HG03025 (cell line): ENCODE measurements at regions not wholly inside any gene's neighbourhood (a gene's known extent, or its start where the extent isn't known, plus 50 kb on each side); places are given as distances from the start of the nearest gene placed in this dataset.
"Not testable (repeated sequence)": the region's sequence is repeated elsewhere in the genome, so short reads cannot be mapped to it uniquely, and the experiment has no call there.

Experiments used
- ATAC-seq: cut with Tn5 transposase; IDR thresholded peaks from one replicate; pipeline ENCODE4 v1.9.1; 2021; ENCODE audit warnings: mild to moderate bottlenecking, moderate library complexity; ENCODE audit not compliant: unreplicated experiment, low FRiP score

DNA sequence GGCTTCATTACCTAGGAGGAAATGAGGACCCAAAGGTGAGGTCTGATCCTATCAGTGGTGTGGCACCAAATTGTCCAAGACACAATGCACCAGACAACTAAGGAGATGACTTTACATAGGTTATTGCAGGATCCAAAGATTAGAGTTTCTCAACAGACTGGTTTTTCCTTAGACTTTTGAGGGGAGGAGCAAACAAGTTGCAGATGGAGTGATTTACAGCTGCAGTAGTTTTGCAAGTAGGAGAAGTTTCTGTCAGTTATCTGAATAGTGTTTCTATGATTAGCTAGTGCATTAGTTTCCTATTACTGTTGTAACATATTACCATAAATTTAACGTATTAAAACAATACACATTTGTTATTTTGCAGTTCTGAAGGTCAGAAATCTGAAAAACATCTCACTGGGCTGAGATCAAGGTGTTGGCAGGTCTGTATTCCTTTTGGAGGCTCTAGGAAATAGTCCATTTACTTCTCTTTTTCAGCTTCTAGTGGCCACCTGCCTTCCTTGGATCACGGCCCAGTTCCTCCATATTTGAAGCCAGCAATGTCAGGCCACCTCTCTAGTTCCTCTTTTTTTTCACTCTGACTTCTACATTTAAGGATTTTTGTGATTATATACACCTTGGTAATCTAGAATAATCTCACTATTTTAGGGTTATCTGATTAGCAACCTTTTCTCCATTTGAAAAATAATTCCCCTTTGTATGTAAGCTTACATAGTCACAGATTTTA is 994.9 kb downstream of the REEP3 start:
- no peak for ATAC-seq

DNA sequence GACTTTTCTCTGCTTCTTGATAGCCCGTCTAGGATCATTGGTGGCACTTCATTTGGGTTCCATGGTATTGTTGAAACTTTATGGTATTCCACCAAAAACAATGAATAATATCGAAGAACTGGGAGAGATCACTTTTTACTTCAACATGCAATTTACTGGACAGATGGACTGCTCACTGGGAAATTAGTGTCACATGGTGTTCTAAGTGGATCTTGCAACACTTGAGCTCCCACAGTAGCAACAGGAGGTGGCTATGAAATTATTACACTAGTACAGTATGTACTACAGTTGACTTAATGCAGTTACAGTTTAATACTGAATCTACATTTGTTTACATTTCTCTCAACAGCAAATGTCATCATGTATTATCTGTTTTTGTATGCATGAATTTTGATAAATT is 997.3 kb downstream of the REEP3 start:
- no peak for ATAC-seq

DNA sequence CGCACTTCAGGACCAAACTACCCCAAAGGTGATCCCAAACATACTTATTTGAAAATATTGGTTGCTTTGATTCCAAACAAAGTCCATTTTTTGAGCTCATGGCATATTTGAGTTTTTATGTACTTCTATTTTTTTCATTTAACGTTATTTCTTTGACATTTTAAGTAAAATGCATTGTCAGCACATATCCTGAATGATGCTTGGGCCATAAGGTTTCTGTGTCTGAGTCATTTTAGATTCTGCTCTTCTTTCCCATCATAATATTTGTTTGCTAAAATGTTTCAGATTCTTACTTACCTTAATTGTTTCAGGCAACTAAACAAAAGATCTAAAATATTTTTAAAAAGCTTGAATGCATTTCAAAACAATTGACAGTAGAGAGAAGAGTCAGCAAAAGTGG is 998.2 kb downstream of the REEP3 start:
- ATAC-seq: no peak

DNA sequence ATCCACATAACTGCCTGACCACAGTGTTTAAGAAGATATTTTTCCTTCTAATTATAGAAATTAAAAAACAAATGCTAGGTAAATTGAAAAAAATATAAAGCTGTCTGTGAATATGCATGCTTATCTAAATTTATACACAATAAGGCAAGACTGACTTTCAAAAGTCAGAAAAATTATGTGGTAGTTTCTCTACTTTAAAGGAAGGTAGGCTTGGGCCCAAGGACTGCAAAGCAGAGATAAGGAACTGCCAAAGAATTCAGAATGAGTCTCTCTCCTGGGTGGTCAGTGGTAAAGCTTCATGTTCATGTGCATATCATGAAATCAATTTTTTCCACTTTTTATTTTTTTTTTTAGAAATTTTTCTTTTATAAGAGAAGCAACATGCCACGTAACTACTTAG is 998.6 kb downstream of the REEP3 start:
- no peak for ATAC-seq

DNA sequence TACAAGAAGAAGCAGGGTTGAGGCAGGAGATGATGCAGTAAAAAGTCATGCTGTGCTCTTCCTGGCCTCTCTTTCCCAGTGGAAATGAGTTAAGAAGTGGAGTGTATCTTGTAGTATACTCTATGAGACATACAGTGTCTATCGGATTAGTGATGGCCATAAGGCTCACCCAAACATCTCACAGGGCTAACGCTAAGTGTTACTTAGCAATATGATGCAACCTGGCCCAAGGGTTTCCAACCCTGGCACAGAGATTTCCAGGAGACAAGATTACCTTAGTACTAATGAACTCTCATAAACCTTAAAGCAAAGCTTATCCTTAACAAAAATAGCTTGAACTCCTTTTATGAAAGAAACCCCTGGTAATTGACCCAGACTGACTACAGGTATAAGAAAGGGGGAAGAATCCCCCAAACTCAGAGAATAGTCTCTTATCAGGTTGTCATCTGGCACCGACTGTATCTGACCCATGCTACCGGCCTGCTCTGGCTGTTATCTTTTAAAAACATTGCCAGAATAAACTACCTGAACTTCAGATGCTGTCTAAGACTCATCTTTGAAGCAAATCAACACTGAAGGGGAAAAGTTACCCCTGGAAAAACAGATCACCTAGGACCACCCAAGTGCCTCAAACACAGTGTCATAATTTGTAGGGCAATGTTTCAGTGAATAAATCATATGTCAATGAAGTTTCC is 1002.0 kb downstream of the REEP3 start:
- no peak for ATAC-seq

DNA sequence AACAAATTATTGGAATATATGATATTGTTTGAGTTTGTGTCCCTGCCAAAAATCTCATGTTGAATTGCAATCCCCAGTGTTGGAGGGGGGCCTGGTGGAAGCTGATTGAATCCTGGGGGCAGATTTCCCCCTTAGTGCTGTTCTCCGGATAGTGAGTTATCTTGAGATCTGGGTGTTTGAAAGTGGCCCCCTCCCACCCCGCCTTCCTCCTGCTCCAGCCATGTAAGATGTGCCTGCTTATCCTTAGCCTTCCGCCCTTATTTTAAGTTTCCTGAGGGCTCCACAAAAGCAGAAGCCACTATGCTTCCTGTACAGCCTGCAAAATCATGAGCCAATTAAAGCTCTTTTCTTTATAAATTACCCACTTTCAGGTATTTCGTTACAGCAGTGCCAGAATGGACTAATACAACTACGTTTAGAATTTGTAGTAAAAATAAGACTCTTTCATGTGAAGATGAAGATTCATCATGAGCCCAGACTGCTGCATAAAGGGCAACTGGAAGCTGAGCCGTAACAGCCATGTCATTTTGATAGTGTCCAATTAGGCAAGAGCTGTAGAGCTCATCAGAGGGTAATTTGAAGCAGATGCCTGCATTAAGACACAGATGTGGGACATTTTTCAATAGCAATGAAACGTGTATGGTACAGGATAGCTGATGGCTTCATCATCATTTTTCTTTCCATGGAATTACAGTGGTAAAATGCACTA is 1007.2 kb downstream of the REEP3 start:
- no peak for ATAC-seq

DNA sequence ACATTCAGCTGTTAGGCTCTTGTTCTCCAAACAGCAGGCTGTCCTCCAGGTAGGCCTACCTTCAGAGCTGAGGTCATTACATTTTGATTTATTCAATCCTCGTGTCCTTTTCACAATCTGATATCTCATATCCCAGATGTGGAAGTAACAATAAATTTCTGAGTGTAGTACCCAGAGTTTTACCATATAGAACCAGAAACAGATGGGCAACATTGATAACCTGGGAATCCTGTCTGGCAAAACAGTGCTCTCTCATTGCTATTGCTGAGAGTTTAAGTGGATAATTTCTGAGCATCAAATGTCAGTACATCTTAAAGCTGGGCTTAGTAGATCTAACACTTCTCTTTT is 1007.8 kb downstream of the REEP3 start:
- no peak for ATAC-seq

DNA sequence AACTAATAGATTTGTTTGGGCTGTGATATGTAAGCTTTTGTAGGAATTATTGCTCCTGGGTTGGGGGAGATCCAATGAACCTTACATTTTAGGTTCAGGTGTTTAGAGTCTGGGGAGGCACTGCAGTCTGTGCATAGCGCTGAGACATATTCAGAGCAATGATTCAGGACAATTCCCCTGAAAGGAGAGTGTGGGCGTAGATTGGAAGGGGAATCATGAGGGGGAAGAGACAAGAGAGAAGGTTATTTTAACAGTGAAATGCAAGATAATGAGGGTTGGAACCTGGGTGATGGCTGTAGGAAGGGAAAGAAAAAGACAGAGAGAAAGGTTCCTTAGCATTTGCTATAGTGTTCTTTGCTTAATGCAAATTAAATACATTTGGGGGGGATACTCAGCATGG is 1013.4 kb downstream of the REEP3 start:
- ATAC-seq: no peak

DNA sequence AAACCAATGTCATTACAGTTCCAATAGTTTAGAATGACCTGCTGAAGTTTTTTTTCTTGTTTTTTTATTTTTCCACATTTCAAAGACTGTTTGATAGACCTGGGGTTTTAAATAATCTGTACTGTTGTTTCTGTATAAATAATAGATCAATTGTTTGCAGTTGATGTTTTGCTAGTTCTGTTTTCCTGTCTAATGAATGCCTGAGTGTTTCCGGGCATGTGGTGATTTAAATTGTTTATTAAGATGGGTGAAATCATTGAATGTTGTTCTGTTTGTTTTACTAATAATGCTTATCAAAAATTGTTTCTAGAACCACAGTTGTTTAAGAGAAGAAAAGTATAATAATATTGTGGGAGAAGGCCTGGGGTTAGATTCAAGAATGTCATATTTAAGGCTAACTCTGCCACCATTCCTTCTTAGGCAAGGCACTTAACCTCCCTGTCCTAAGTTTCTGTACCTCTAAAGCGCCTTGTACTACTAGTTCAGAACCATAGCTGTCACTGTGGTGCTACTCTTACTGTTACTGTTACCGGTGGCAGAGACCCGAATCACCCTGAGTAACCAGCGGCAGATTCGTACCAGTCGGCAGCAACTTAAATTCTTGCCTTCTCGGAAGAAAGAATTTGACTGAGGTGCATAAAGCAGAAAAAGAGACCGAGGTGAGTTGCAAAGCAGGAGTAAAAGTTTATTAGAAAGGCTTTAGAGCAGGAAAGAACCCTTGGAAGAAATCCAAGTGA is 1014.1 kb downstream of the REEP3 start:
- no peak for ATAC-seq

DNA sequence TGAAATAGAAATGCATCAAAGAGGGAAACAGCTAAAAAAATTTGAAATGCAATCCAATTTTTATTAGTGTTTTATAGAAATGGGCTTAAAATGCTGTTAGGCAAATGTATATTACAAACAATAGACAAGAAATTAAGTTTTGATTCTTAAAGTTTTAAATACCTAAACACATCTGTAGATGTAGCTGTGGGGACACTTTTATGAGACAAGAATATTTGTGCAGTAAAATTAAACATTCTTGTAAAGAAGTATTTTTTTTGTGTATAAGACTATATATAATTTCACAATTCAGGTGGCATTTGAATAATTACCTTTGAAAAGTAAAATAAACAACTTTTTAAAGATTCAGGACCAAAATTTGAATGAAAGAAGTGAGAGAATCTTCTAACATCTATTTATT is 1015.9 kb downstream of the REEP3 start:
- ATAC-seq: no peak

DNA sequence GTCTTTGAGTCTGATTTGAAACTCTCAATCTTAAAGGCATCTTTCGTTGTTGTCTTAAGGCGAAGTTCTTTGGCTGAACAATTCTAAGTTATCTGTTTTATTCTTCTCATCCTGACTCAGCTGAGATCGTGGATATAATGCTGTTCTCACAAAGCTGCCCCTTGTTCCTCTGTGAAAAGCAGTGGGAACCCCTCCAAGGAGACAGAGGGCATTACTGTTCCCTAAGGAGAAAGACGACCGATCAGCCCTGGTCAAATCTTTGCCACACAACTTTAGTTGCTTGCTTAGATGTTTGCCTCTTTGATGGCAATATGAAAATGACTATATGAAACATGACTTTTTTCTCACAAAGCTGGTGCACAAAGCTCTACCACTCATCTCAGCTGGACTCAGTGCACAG is 1016.7 kb downstream of the REEP3 start:
- ATAC-seq: no peak

DNA sequence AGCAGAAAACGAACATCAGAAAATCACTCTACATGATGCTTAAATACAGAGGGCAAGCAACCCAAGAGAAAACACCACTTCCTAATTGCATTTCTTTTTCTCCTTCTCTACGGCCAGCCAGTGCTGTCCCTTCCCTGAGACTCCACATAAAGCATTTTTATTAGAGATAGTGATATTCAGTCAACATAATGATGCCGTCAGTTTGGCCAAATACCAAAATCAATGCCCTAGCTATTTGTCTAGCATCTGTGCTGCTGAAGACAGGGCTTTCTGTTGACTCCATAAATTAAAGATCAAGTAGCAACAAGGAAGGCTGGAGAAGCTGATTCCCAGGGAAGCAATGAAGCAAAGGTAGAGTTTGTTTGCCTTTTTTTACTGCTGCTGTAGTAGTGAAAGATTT is 1024.9 kb downstream of the REEP3 start:
- no peak for ATAC-seq

DNA sequence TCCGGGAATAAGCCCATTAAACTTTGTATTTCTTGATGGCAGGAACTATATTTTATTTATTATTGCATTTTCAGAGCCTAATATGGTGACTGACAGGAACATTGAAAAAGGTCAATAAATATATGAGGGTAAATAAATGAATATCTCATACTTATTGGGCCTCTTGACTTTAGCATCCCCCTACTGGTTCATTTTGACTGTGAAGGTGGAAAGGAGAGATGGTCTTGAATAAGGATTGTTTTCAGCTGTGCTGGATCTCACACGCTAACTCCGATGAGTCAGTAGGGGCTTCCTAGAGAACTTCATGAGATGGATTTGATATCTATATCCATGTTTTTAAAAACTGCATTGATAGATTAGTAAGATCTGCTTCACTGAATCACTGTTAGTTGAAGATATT is 1026.0 kb downstream of the REEP3 start:
- ATAC-seq: no peak

DNA sequence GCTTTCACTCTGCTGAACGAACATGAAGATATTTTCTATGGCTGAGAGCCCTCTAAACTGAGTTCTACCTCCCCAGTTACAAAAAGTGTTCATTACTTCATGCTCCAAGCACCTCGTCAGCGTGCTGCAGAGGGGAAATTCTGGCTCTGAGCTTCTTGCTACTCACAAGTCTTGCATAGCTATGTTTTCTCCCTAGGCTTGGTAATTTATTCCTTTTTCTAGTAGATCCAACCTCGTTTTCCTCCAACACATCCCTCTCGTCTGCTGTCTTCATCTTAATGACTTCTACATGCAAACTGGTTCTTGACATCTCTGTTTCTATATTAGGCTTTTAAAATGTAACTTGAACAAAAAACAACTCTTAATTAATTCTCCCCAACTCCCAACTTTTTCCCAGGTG is 1034.5 kb downstream of the REEP3 start:
- ATAC-seq: no peak

DNA sequence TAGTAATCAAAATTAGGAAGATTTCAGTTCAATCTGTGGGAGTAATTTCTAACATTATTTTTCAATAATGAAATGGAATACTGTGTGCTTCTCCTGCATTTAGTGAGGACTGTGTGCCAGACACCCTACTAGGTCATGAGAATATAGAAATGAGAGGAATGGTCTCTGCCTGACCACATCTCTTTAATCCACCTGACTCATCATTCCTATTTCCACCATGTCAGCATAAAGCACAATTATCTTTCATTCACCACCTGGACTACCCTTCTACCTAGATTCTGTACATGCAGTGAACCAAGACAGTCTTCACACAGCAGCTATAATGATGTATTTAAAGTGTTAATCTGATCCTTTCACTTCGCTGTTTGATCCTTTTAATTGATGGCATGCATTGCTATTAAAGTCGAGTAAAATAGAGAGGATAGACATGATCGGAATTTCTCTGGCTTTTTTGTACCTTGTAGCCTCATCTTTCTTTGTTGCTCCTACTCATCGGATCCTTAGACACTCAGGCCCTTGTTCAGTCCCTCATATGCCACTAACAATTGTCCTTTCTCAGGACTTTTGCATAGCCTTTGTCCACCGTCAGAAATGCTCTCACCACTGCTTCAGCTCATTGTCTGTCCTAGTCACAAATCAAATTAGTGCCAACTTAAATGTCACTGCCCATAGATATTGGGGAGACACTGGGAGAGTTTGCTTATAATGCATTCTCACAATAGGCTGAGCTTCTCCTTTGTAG is 1037.1 kb downstream of the REEP3 start:
- ATAC-seq: no peak

DNA sequence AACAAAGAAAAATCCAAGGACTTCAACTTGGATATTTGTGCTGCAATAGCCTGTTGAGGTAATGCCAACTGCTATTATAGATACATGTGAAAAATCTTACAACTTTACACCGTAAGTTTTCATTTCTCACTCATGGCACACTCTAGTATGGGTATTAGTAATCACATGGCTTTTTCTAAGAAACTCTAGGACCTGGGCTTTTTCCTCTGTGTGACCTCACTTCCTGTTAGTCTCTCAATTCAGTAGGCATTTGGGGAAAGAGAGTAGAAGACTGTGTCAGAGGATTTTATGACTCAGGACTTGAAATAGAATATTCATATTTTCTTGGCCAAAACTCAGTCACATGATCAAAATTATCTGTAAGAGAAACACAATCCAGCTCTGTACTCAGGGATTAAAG is 1049.9 kb downstream of the REEP3 start:
- ATAC-seq: no peak

DNA sequence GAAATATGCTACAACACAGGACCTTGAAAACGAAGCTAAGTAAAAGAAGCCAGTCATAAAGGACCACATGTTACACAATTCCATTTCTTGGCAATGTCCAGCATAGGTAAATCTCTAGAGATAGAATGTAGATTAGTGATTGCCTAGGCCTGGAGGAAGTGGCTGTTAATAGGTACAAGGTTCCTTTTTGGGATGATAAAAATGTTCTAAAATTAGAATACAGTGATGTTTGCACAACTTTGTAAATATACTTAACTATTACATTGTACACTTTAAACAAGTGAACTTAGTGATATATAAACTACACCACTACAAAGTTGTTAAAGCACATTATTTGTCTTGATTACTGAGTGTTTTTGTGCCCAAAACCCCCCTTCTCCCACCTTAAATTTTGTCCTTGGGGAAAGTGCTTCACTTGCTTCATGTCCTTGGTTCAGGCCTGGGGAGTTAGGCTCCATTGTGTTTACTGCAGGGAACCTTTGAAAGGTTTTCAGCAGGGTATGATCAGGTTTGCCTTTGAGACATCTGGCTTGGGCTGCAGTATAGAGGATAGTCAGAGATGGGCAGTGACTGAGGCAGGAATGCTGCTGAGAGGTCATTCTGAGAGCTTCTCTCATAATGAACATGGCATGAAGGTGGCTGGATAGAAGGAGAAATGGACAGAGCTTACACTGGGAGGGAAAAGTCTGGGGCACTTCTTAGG is 1052.6 kb downstream of the REEP3 start:
- ATAC-seq: no peak

DNA sequence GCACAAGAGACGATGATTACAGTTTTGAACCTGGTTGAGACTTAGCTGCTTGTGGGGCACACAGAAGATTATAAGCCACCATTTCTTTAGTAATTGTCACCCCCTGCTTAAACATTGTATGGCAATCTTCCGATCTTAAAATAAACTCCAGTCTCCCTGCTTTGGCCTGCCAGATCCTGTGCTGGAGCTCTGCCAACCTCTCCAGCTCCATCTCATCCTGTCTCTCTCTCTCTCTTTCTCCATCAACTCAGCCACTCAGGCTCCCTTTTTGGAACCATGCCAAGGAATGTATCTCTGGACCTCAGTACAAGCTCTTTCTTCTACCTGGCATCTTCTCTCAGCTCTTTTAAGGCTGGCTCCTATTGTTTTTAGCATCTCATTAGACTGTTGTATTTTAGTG is 1053.2 kb downstream of the REEP3 start:
- ATAC-seq: no peak

DNA sequence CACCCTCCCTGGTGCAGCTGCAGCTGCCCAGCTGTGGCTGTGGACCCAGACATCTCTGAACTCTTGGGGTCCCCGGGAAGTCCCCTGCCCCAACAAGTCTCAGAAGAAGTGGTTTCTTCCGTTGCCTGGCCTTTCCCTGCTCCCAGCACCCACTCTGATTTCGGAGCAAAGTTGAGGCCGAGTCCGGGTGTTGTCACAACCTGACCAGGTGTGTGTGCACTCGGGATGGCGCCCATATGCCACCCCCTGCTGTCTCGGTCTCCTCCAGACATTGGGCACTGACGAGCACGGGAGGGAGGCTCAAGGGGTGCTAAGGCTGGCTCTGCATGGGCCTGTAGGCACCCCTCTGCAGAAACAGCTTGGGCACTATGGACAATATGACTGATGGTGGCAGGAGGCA is 1055.3 kb downstream of the REEP3 start:
- no peak for ATAC-seq

DNA sequence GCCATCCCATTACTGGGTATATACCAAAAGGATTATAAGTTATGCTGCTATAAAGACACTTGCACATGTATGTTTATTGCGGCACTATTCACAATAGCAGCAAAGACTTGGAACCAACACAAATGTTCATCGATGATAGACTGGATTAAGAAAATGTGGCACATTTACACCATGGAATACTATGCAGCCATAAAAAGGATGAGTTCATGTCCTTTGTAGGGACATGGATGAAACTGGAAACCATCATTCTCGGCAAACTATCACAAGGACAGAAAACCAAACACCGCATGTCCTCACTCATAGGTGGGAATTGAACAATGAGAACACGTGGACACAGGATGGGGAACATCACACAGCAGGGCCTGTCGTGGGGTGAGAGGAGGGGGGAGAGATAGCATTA is 1057.6 kb downstream of the REEP3 start:
- ATAC-seq: not testable (repeated sequence)
